ENCODE measurements at regions not wholly inside any gene's neighbourhood (a gene's known extent, or its start where the extent isn't known, plus 50 kb on each side); places are given as distances from the start of the nearest gene placed in this dataset.

DNA sequence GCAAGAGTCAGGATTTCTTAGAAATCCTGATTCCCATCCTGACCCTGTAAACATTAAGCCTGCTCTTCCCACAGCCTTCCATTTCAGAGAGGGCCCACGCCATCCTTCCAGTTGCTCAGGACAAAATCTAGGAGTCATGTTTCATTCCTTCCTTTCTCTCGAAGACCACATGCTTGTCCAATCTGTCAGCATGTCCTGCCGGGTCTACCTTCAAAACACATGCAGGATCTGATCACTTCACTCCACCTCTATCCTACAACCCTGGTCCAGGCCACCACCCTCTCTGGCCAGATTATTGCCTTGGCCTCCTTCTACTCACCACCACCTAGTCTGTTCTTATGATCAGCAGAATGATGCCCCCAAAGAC lies 79.8 kb downstream of the C5orf15 start:
- Mint-ChIP-seq H3K27ac (no peak overlapping the region), H3K9me3 (no peaks in the 10 kb centered on the region), H3K4me3 (no peak overlapping the region), H3K4me1 (no peaks in the 10 kb centered on the region), H3K27me3 (peaks cover 0 to 10% of the 10 kb centered on the region in 2 donors), H3K36me3 (peaks cover 0 to 1% (median 0%) of the 10 kb centered on the region in 3 donors)
- Histone ChIP-seq H3K36me3 (ENCODE audit: insufficient read depth, low read length) (no peaks in the 10 kb centered on the region), H3K9me3 (ENCODE audit: low read length) (no peaks in the 10 kb centered on the region), H3K4me1 (ENCODE audit: insufficient read depth, low read length) (no peaks in the 10 kb centered on the region), H3K4me3 (ENCODE audit: low read length) (no peak overlapping the region), H3K27me3 (ENCODE audit: insufficient read depth, low read length, poor library complexity, severe bottlenecking) (no peaks in the 10 kb centered on the region), H3K27ac (ENCODE audit: low read depth, low read length) (no peak overlapping the region)
- POLR2A ChIA-PET = no interaction called here
- CTCF ChIA-PET = no interaction called here
- no peak for DNase-seq

- H3K4me3 ChIP-seq (ENCODE audit: low read length) = no peak overlapping the region
- H3K27ac ChIP-seq (ENCODE audit: low read depth, low read length) = no peak overlapping the region
- no peaks in the 10 kb centered on the region for H3K27me3 ChIP-seq (ENCODE audit: insufficient read depth, low read length, poor library complexity, severe bottlenecking)
- Mint-ChIP-seq H3K27ac (no peak overlapping the region), H3K4me1 (no peaks in the 10 kb centered on the region), H3K36me3 (peaks cover 0 to 1% (median 0%) of the 10 kb centered on the region in 3 donors), H3K27me3 (peaks cover 4 to 20% of the 10 kb centered on the region in 2 donors), H3K4me3 (no peak overlapping the region), H3K9me3 (no peaks in the 10 kb centered on the region)
- DNase-seq = no peak
- ChIA-PET POLR2A (no interaction called here), CTCF (no interaction called here)
- no peaks in the 10 kb centered on the region for H3K4me1 ChIP-seq (ENCODE audit: insufficient read depth, low read length)
- no peaks in the 10 kb centered on the region for H3K9me3 ChIP-seq (ENCODE audit: low read length)
- H3K36me3 ChIP-seq (ENCODE audit: insufficient read depth, low read length) = no peaks in the 10 kb centered on the region
These were observed 82.9 kb downstream of the C5orf15 start for GRCh38 chr5:133885566-133885965.

DNA sequence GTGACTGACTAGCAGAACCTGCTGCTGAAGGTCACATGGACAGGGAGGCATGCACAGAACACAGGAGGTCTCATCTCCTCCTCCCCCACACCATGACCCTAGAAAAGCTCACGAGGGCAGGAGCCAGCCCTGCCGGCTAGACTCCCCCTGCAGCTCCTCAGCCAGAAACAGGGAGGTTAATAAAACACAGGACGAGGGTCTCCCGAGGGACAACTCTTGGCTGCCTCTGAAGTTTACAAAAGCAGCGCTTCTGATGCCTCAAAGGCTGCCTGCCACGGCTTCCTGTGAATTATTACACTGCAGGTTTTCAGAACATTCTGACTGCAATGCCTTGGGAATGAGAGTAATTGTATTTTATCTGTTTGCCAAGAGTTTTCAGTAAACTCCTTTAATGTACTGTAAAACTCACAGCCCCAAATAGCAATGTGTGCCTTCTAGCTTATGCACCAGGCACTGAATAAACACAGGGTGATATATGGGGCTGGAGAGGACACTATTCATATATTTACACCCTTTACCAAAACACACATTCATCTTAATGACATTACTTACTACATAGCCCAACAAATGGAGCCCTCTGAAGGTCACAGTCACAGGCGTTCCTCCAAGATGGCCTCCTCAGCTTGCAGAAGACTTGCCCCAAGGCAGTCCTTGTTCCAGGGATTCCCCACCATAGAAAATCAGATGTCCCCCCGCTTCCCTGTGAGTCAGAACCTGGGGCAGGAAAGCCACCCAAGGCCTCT lies 83.7 kb downstream of the C5orf15 start:
- ChIA-PET POLR2A (no interaction called here), CTCF (no interaction called here)
- Mint-ChIP-seq H3K27ac (no peak overlapping the region), H3K36me3 (peaks cover 0 to 1% (median 0%) of the 10 kb centered on the region in 3 donors), H3K4me1 (no peaks in the 10 kb centered on the region), H3K9me3 (no peaks in the 10 kb centered on the region), H3K27me3 (peaks cover 4 to 20% of the 10 kb centered on the region in 2 donors), H3K4me3 (no peak overlapping the region)
- no peaks in the 10 kb centered on the region for H3K36me3 ChIP-seq (ENCODE audit: insufficient read depth, low read length)
- no peaks in the 10 kb centered on the region for H3K27me3 ChIP-seq (ENCODE audit: insufficient read depth, low read length, poor library complexity, severe bottlenecking)
- DNase-seq = no peak
- no peaks in the 10 kb centered on the region for H3K4me1 ChIP-seq (ENCODE audit: insufficient read depth, low read length)
- no peak overlapping the region for H3K4me3 ChIP-seq (ENCODE audit: low read length)
- no peaks in the 10 kb centered on the region for H3K9me3 ChIP-seq (ENCODE audit: low read length)
- no peak overlapping the region for H3K27ac ChIP-seq (ENCODE audit: low read depth, low read length)

DNA sequence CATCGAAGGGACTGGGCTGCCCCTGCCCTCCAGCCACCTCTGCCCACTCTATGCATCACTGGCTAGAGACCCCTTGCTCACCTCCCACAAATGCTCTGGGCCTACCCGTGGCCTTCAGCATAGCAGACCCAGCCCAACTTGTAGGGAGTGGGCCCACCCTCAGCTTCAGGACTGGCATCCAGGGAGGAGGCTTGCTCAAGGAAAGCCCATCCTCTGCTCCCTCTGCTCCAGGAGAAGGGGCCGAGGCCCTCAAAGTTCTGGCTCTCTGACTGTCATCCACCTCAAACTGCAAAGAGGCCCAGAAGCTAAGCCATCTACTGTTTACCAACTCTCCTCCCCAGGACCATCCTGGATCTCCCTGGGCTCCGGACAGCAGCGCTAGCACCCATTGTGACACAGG lies 84.5 kb downstream of the C5orf15 start:
- Histone ChIP-seq H3K9me3 (ENCODE audit: low read length) (no peaks in the 10 kb centered on the region), H3K4me3 (ENCODE audit: low read length) (no peak overlapping the region), H3K27ac (ENCODE audit: low read depth, low read length) (no peak overlapping the region), H3K36me3 (ENCODE audit: insufficient read depth, low read length) (no peaks in the 10 kb centered on the region), H3K4me1 (ENCODE audit: insufficient read depth, low read length) (no peaks in the 10 kb centered on the region), H3K27me3 (ENCODE audit: insufficient read depth, low read length, poor library complexity, severe bottlenecking) (no peaks in the 10 kb centered on the region)
- CTCF ChIA-PET = interaction anchor here (1.3 kb wide), 1 partner anchor 14 kb away, joined by 3 read pairs; no protein-coding TSS in a partner anchor
- Mint-ChIP-seq H3K27me3 (peaks cover 6 to 20% of the 10 kb centered on the region in 2 donors), H3K36me3 (peaks cover 0 to 1% (median 0%) of the 10 kb centered on the region in 3 donors), H3K9me3 (no peaks in the 10 kb centered on the region), H3K27ac (no peak overlapping the region), H3K4me1 (no peaks in the 10 kb centered on the region), H3K4me3 (no peak overlapping the region)
- no peak for DNase-seq
- POLR2A ChIA-PET = no interaction called here

DNA sequence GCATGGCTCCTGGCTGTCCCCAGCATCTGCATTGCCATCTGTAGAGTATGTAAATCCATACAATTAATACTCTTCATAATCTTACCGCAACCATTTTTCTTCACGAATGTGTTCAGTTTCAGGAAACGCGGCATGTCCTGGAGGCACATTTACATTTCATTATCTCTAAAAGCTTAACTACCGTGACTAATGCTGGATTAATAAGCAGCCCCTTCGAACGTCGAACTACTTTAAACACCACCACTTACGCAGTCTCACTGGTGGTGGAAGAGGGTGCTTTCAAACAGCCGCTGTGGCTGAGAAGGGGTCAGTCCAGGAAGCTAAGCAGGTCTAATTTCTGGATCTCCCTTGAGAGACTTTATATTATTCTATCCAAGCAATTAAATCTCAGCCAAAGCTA lies 85.6 kb downstream of the C5orf15 start:
- H3K9me3 Mint-ChIP-seq = no peaks in the 10 kb centered on the region
- ChIA-PET POLR2A (no interaction called here), CTCF (interaction anchor here (1.3 to 1.4 kb wide), 2 partner anchors 13 to 459 kb away, joined by 3 read pairs; no protein-coding TSS in a partner anchor)
- no peak for DNase-seq
- Histone ChIP-seq H3K27me3 (ENCODE audit: insufficient read depth, low read length, poor library complexity, severe bottlenecking) (no peaks in the 10 kb centered on the region), H3K9me3 (ENCODE audit: low read length) (no peaks in the 10 kb centered on the region), H3K36me3 (ENCODE audit: insufficient read depth, low read length) (no peaks in the 10 kb centered on the region), H3K4me1 (ENCODE audit: insufficient read depth, low read length) (no peaks in the 10 kb centered on the region), H3K4me3 (ENCODE audit: low read length) (no peak overlapping the region), H3K27ac (ENCODE audit: low read depth, low read length) (no peak overlapping the region)
- H3K4me3 Mint-ChIP-seq = no peak overlapping the region
- peaks cover 8 to 26% of the 10 kb centered on the region in 2 donors for H3K27me3 Mint-ChIP-seq
- H3K36me3 Mint-ChIP-seq = no peaks in the 10 kb centered on the region
- H3K27ac Mint-ChIP-seq = no peak overlapping the region
- H3K4me1 Mint-ChIP-seq = no peaks in the 10 kb centered on the region

DNA sequence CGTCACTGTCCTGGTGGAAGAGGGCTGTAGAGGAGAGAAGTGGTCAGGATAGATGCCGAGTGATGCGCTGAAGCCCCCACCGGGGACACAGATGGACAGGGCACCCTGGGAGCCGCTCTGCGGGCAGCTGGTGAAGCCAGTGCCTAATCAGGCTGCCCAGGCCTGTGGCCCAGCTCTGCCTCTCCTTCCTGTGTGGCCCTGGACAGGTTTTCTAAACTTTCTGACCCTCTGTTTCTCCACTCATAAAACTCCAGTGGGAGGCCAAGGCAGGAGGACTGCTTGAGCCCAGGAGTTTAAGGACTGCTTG lies 86.1 kb downstream of the C5orf15 start:
- H3K4me1 ChIP-seq (ENCODE audit: insufficient read depth, low read length) = no peaks in the 10 kb centered on the region
- no peaks in the 10 kb centered on the region for H3K9me3 ChIP-seq (ENCODE audit: low read length)
- H3K4me3 ChIP-seq (ENCODE audit: low read length) = no peak overlapping the region
- H3K9me3 Mint-ChIP-seq = no peaks in the 10 kb centered on the region
- ChIA-PET POLR2A (no interaction called here), CTCF (interaction anchor here (1.3 to 2.8 kb wide), 3 partner anchors 13 to 459 kb away, joined by 3 to 12 read pairs (median 3); no protein-coding TSS in a partner anchor)
- no peaks in the 10 kb centered on the region for H3K27me3 ChIP-seq (ENCODE audit: insufficient read depth, low read length, poor library complexity, severe bottlenecking)
- DNase-seq = no peak
- no peak overlapping the region for H3K27ac Mint-ChIP-seq
- no peaks in the 10 kb centered on the region for H3K36me3 Mint-ChIP-seq
- H3K27ac ChIP-seq (ENCODE audit: low read depth, low read length) = no peak overlapping the region
- peaks cover 8 to 26% of the 10 kb centered on the region in 2 donors for H3K27me3 Mint-ChIP-seq
- no peaks in the 10 kb centered on the region for H3K36me3 ChIP-seq (ENCODE audit: insufficient read depth, low read length)
- H3K4me3 Mint-ChIP-seq = no peak overlapping the region
- H3K4me1 Mint-ChIP-seq = no peaks in the 10 kb centered on the region

DNA sequence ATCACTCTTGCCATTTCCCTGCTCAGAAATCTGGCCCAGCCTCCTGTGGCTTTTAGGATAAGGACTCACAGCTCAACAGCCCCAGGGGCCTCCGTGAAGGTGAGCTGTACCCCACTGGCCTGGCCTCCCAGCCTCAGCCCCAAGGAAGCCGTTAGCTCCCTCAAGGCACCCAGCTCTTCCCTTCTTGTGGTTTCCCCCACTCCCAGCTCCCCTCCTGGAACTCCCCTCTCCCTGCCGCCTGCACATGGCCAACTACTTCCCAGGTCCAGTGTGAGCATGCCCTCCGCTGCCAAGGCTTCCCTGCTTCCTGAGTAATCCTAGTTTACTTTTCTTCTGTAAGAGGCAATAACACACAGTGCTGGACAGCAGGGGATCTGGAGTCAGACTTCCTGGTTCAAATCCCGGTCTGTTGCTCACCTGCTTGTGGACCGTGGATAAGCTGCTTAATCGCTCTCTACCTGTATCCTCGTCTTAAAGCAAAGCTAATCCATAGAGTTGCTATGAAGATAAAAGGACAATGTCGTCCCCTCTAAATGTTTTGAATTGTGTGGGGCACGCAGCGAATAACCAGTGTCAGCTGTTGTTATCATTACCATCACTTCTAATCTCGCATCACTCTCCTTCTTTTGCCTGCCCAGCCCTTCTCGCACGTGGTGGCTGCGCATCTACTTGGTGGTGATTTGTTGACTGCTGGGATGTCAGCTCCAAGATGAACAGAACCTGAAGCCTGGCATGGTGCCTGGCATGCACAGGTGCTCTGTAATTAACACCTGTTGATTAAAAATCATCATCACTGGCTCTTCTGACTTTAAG lies 86.6 kb downstream of the C5orf15 start:
- POLR2A ChIA-PET = no interaction called here
- Histone ChIP-seq H3K27ac (ENCODE audit: low read depth, low read length) (no peak overlapping the region), H3K9me3 (ENCODE audit: low read length) (no peaks in the 10 kb centered on the region), H3K4me1 (ENCODE audit: insufficient read depth, low read length) (no peaks in the 10 kb centered on the region), H3K27me3 (ENCODE audit: insufficient read depth, low read length, poor library complexity, severe bottlenecking) (no peaks in the 10 kb centered on the region), H3K36me3 (ENCODE audit: insufficient read depth, low read length) (no peaks in the 10 kb centered on the region), H3K4me3 (ENCODE audit: low read length) (no peak overlapping the region)
- H3K27me3 Mint-ChIP-seq = peaks cover 11 to 26% of the 10 kb centered on the region in 2 donors
- H3K36me3 Mint-ChIP-seq = no peaks in the 10 kb centered on the region
- no peaks in the 10 kb centered on the region for H3K4me1 Mint-ChIP-seq
- no peak for DNase-seq
- H3K9me3 Mint-ChIP-seq = no peaks in the 10 kb centered on the region
- no peak overlapping the region for H3K27ac Mint-ChIP-seq
- no peak overlapping the region for H3K4me3 Mint-ChIP-seq
- CTCF ChIA-PET = interaction anchor here (1.4 to 2.8 kb wide), 2 partner anchors 12 to 458 kb away, joined by 3 to 12 read pairs; no protein-coding TSS in a partner anchor

DNA sequence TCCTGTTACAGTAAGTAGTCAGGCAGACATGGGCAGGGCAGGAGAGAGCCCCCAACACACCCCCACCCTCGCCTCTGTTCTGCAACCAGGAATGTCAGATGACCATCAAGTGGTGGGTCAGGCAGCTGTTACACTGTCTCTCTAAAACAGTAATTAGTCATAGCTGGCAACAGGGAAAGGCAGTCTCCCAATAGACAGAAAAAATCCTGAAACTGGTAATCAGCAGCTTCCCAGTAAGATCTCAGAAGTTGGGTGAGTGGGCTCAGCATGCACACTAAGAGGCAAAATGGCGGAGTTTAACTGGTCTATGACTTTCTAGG lies 90.2 kb downstream of the C5orf15 start:
- POLR2A ChIA-PET = no interaction called here

More for the DNA sequence above, 90.2 kb downstream of the C5orf15 start:
- Histone ChIP-seq H3K27ac (ENCODE audit: low read depth, low read length) (no peak overlapping the region), H3K27me3 (ENCODE audit: insufficient read depth, low read length, poor library complexity, severe bottlenecking) (no peaks in the 10 kb centered on the region), H3K9me3 (ENCODE audit: low read length) (no peaks in the 10 kb centered on the region), H3K36me3 (ENCODE audit: insufficient read depth, low read length) (no peaks in the 10 kb centered on the region), H3K4me3 (ENCODE audit: low read length) (no peak overlapping the region), H3K4me1 (ENCODE audit: insufficient read depth, low read length) (no peaks in the 10 kb centered on the region)
- Mint-ChIP-seq H3K9me3 (peaks cover 0 to 3% (median 0%) of the 10 kb centered on the region in 5 donors), H3K4me1 (no peaks in the 10 kb centered on the region), H3K4me3 (no peak overlapping the region), H3K27me3 (peaks cover 19 to 40% of the 10 kb centered on the region in 2 donors), H3K27ac (no peak overlapping the region), H3K36me3 (peaks cover 0 to 4% (median 0%) of the 10 kb centered on the region in 3 donors)
- no peak for DNase-seq
- CTCF ChIA-PET = interaction anchor here (1.6 kb wide), 1 partner anchor 8 kb away, joined by 6 read pairs; no protein-coding TSS in a partner anchor
